Ovary (tissue), 3 donors: ENCODE measurements at regions not wholly inside any gene's neighbourhood (a gene's known extent, or its start where the extent isn't known, plus 50 kb on each side); places are given as distances from the start of the nearest gene placed in this dataset.

Experiments used
- CTCF ChIP-seq, 3 donors: fragments of 450-650 bp in 2 of 3; fragments of 200-600 bp in 1 of 3; IDR thresholded peaks; one replicate each; pipeline versions ENCODE4 v1.5.1 to v1.8.0; 2016 to 2022; ENCODE audit warnings: antibody characterized with exemption in 3 of 3, mild to moderate bottlenecking in 1 of 3
- POLR2A ChIP-seq: fragments of 450-650 bp; IDR thresholded peaks from one replicate; pipeline ENCODE4 v1.6.1; 2017; ENCODE audit warnings: antibody characterized with exemption, mild to moderate bottlenecking, moderate library complexity
- donor health status: DM: no; HTN: no; CAD: no.

GRCh38 chr5:152488869-152489268 lies 83.8 kb upstream of the NMUR2 start:
- TF ChIP-seq CTCF (IDR thresholded peaks at IDR 0.05) (no peak), POLR2A (no peak)
